Epithelial cell of proximal tubule (primary cell): ENCODE measurements at regions not wholly inside any gene's neighbourhood (a gene's known extent, or its start where the extent isn't known, plus 50 kb on each side); places are given as distances from the start of the nearest gene placed in this dataset.

Experiments
- DNase-seq: peaks from one replicate; pipeline ENCODE4 v3.0.0-alpha.2; 2011; ENCODE audit warnings: low read depth
- H3K4me3 ChIP-seq: 2 replicates; pipeline ENCODE4 v1.5.1; 2011; ENCODE audit warnings: low read depth, mild to moderate bottlenecking, low read length
- CTCF ChIP-seq: conservative IDR thresholded peaks from 2 replicates; pipeline ENCODE4 v1.5.1; 2012; ENCODE audit warnings: low read depth, mild to moderate bottlenecking, low read length

DNA sequence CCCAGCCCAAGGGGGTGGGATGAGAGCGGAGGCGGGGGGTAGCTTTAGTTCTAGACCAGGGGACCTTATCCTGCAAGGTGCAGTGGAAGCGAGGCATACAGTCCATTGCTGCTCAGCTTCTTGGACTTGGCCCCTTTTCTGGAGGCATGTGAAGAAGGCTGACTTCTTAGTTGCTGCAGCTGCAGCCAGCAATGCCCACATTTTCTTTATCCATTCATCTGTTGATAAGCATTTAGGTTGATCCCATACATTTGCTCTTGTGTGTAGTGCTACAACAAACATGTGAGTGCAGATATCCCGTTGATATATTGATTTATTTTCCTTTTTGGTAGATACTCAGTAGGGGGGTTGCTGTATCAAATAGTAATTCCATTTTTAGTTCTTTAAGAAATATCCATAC, 461.2 kb upstream of the IMPG1 start:
- DNase-seq = no peak
- H3K4me3 ChIP-seq = no peak overlapping the region
- TF ChIP-seq CTCF = no peak

DNA sequence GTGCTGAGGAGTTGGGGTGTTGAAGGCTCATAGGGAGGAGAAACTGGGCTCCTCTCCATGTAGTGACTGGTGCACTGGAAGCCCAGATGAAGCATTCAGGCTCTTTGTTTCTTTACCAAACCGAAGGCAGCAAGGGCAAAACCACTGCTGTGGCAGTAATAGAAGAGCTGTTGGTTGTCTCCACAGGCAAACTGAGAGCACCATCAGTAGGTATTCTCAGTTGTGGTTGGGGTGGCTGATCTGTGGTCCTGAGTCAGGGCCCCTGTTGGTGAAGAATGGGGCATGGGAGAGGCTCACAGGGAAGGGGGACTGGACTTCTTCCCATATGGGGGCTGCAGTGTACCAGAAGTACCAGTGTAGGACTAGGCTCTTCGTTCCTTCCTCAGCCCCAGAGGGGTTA, 460.2 kb upstream of the IMPG1 start:
- no peak for DNase-seq
- no peak overlapping the region for H3K4me3 ChIP-seq
- no peak for TF ChIP-seq CTCF

- TF ChIP-seq CTCF = no peak
- no peak for DNase-seq
- H3K4me3 ChIP-seq = no peak overlapping the region
These were observed 446.0 kb upstream of the IMPG1 start for GRCh38 chr6:76518443-76518842.

DNA sequence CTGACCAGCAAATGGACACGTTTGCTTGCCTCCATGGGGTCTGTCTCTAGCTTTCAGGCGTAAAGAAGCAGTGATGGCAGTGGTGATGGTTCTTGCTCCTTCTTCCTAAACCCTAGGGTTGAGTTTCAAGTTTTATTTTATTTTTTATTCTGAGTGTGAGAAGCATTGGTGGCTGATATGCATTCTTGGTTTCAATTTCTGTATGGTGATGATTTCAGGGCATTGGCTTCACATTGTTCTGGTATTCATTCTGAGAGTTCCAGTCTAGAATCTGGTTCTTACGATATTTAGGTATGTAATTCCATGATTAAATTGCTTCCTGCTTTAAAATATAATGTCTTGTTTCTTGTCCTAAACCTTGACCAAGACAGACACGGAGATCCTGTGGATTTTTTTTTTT, 444.5 kb upstream of the IMPG1 start:
- no peak overlapping the region for H3K4me3 ChIP-seq
- no peak for TF ChIP-seq CTCF

DNA sequence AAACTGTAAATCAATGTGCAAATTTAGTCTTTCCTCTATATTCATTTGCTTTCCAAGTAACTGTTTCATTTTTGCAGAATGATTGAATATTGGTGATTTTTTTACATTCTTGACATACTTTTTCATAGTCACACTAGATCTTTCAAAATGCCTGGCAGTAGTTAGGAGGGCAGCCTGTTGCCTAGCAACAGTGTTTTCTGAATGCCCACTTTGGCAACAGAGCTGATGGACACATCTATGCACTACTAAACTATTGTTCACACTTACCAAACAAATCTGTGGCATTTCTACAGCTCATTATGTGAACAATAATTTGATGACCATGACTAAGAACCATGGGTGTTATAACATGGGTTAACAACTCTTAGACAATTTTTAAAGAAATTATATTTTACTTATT, 438.0 kb upstream of the IMPG1 start:
- no peak overlapping the region for H3K4me3 ChIP-seq
- TF ChIP-seq CTCF = no peak
- DNase-seq = no peak

More for the DNA sequence above, 444.5 kb upstream of the IMPG1 start:
- no peak for DNase-seq

DNA sequence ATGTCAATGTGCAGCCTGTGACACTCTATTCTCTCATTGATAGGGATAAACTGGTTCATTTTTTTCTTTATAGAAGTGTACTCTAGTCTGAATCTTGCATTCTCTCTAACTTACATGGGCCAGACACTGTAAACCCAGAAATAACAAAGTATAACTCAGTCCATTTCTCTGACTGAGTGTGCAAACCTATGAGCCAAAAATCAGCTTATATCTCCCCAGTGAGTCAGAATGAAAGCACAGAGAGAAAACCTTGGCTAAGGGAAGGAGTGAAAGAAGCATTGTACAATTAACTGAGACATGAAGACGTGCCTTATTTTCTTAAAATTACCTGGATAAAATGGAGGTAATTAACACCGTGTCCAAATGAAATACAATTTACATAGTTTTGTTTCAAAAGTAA, 436.9 kb upstream of the IMPG1 start:
- TF ChIP-seq CTCF = no peak
- H3K4me3 ChIP-seq = no peak overlapping the region
- DNase-seq = no peak

- H3K4me3 ChIP-seq = no peak overlapping the region
- TF ChIP-seq CTCF = no peak
- no peak for DNase-seq
These were observed 434.3 kb upstream of the IMPG1 start for GRCh38 chr6:76506808-76507207.
